ENCODE measurements at regions not wholly inside any gene's neighbourhood (a gene's known extent, or its start where the extent isn't known, plus 50 kb on each side); places are given as distances from the start of the nearest gene placed in this dataset.

- no peak overlapping the region for H3K27ac ChIP-seq (ENCODE audit: insufficient read depth, low read length)
- H2AFZ ChIP-seq (replicated peaks; ENCODE audit: low read length, poor library complexity): no peak overlapping the region
- no peaks in the 10 kb centered on the region for H4K20me1 ChIP-seq (ENCODE audit: insufficient read depth, low read length)
- H2BK120ac ChIP-seq (ENCODE audit: low read depth, low read length): no peak overlapping the region
- intact Hi-C loops (cut with micrococcal nuclease) (no loop called here), in situ Hi-C loops (cut with MboI; ENCODE audit: low sequenced_read_pairs) (no loop called here), dilution Hi-C loops (cut with HindIII; ENCODE audit: low sequenced_read_pairs, unreplicated experiment) (no loop called here)
- no peak overlapping the region for H2BK5ac ChIP-seq (ENCODE audit: low read depth, low read length, poor library complexity, severe bottlenecking)
- H3K9me3 ChIP-seq (ENCODE audit: control insufficient read depth, insufficient read depth, low read length): no peaks in the 10 kb centered on the region
- no peaks in the 10 kb centered on the region for H3K9me1 ChIP-seq (ENCODE audit: insufficient read depth, low read length)
- no peak overlapping the region for H4K8ac ChIP-seq (ENCODE audit: low read depth in 2 of 2, low read length in 2 of 2)
- no peak overlapping the region for H3K4me2 ChIP-seq (ENCODE audit: low read depth, low read length)
- ChIA-PET POLR2A (ENCODE audit: unreplicated experiment) (no interaction called here), CTCF (no interaction called here)
- H2AK5ac ChIP-seq (ENCODE audit: low read depth, low read length): no peak overlapping the region
- H3K27me3 ChIP-seq (ENCODE audit: control insufficient read depth, insufficient read depth, low read length): no peaks in the 10 kb centered on the region
- no peaks in the 10 kb centered on the region for H3K4me1 ChIP-seq (ENCODE audit: control insufficient read depth, insufficient read depth, low read length)
- H3K18ac ChIP-seq (ENCODE audit: low read depth, low read length): no peak overlapping the region
- no CpG with 5 or more reads among the region's 4 CpGs for WGBS, 2 experiments (ENCODE audit: extremely low coverage in 2 of 2, insufficient read length in 1 of 2)
- H3K9ac ChIP-seq (ENCODE audit: low read depth, low read length): no peak overlapping the region
- H3K36me3 ChIP-seq (ENCODE audit: control insufficient read depth, insufficient read depth, low read length): no peaks in the 10 kb centered on the region
- DNase-seq: no peak
- no peak overlapping the region for H3K14ac ChIP-seq (replicated peaks; ENCODE audit: low read depth, low read length)
- H4K91ac ChIP-seq (ENCODE audit: insufficient read depth, low read depth, low read length): no peak overlapping the region
- no peak overlapping the region for H2AK9ac ChIP-seq (replicated peaks; ENCODE audit: low read depth, low read length, poor library complexity)
- H2BK20ac ChIP-seq (ENCODE audit: low read depth, low read length): no peak overlapping the region
- H3K56ac ChIP-seq (ENCODE audit: extremely low read depth, insufficient read depth, low read length): no peak overlapping the region
- no peak overlapping the region for H4K5ac ChIP-seq (ENCODE audit: low read depth, low read length)
- H3K4me3 ChIP-seq (ENCODE audit: insufficient read depth, low read depth, low read length): no peak overlapping the region
- no peak overlapping the region for H3K23ac ChIP-seq (ENCODE audit: low read depth, low read length)
- H2BK15ac ChIP-seq (ENCODE audit: low read depth, low read length): no peak overlapping the region
- no peak overlapping the region for H3K4ac ChIP-seq (ENCODE audit: low read depth, low read length)
- H3K79me1 ChIP-seq (ENCODE audit: low read depth in 1 of 2, low read length in 2 of 2): no peaks in the 10 kb centered on the region
- ATAC-seq (ENCODE audit: low read depth): no peak
- BruUV-seq (replicated peaks): no TSS peak
- TF ChIP-seq USF2 (IDR thresholded peaks at IDR 0.05; ENCODE audit: low read depth, low read length) (no peak), ELK1 (IDR thresholded peaks at IDR 0.05; ENCODE audit: borderline replicate concordance, low read depth, low read length) (no peak), NFE2L2 (IDR thresholded peaks at IDR 0.05; ENCODE audit: low read depth, low read length) (no peak), FOS (IDR thresholded peaks at IDR 0.05; ENCODE audit: low read depth, low read length) (no peak), RAD21 (IDR thresholded peaks at IDR 0.05; ENCODE audit: low read length) (no peak), RFX5 (IDR thresholded peaks at IDR 0.05; ENCODE audit: low read depth, low read length) (no peak)
Measured at GRCh38 chr14:46058964-46059563, 592.5 kb downstream of the RPL10L start.
